AG08395 (cell line): ENCODE measurements at regions not wholly inside any gene's neighbourhood (a gene's known extent, or its start where the extent isn't known, plus 50 kb on each side); places are given as distances from the start of the nearest gene placed in this dataset.
"Not testable (repeated sequence)": the region's sequence is repeated elsewhere in the genome, so short reads cannot be mapped to it uniquely, and the experiment has no call there.

Experiments used
- DNase-seq: peaks from one replicate; pipeline ENCODE4 v3.0.0; 2012; ENCODE audit warnings: mixed read lengths, low spot score

GRCh38 chr9:85487872-85488271 lies 253.9 kb downstream of the AGTPBP1 start:
- no peak for DNase-seq

- no peak for DNase-seq
Observed at GRCh38 chr9:85484235-85484634, 257.5 kb downstream of the AGTPBP1 start.

- DNase-seq: no peak
Observed at GRCh38 chr9:85483208-85483607, 258.5 kb downstream of the AGTPBP1 start.

- DNase-seq: no peak
Observed at GRCh38 chr9:85479305-85479704, 262.4 kb downstream of the AGTPBP1 start.

- no peak for DNase-seq
Observed at GRCh38 chr9:85478847-85479246, 262.9 kb downstream of the AGTPBP1 start.

GRCh38 chr9:85474896-85475295 lies 266.9 kb downstream of the AGTPBP1 start:
- DNase-seq: not testable (repeated sequence)

- DNase-seq: no peak
Observed at GRCh38 chr9:85471791-85472190, 270.0 kb downstream of the AGTPBP1 start.

GRCh38 chr9:85469041-85469440 lies 272.7 kb downstream of the AGTPBP1 start:
- DNase-seq: no peak

- no peak for DNase-seq
Observed at GRCh38 chr9:85466834-85467233, 274.9 kb downstream of the AGTPBP1 start.

- not testable (repeated sequence) for DNase-seq
Observed at GRCh38 chr9:85458114-85458864, 283.5 kb downstream of the AGTPBP1 start.

GRCh38 chr9:85453850-85454249 lies 287.9 kb downstream of the AGTPBP1 start:
- DNase-seq: no peak

GRCh38 chr9:85452841-85453240 lies 288.9 kb downstream of the AGTPBP1 start:
- no peak for DNase-seq

- DNase-seq: no peak
Observed at GRCh38 chr9:85451680-85452079, 290.1 kb downstream of the AGTPBP1 start.

GRCh38 chr9:85445887-85446286 lies 295.9 kb downstream of the AGTPBP1 start:
- DNase-seq: no peak

- DNase-seq: no peak
Observed at GRCh38 chr9:85444243-85444642, 297.5 kb downstream of the AGTPBP1 start.

- DNase-seq: no peak
Observed at GRCh38 chr9:85443190-85443598, 298.6 kb downstream of the AGTPBP1 start.

- DNase-seq: no peak
Observed at GRCh38 chr9:85439791-85440190, 302.0 kb downstream of the AGTPBP1 start.

- DNase-seq: not testable (repeated sequence)
Observed at GRCh38 chr9:85433956-85434355, 307.8 kb downstream of the AGTPBP1 start.

GRCh38 chr9:85433551-85433950 lies 308.2 kb downstream of the AGTPBP1 start:
- DNase-seq: not testable (repeated sequence)

GRCh38 chr9:85433046-85433445 lies 308.7 kb downstream of the AGTPBP1 start:
- DNase-seq: no peak

- no peak for DNase-seq
Observed at GRCh38 chr9:85432599-85432998, 309.2 kb downstream of the AGTPBP1 start.

- peak; percentile 44 for DNase-seq
Observed at GRCh38 chr9:85431339-85432102, 310.2 kb downstream of the AGTPBP1 start.

- DNase-seq: no peak
Observed at GRCh38 chr9:85430659-85431338, 311.0 kb downstream of the AGTPBP1 start.
